B cell (primary cell): ENCODE measurements at regions not wholly inside any gene's neighbourhood (a gene's known extent, or its start where the extent isn't known, plus 50 kb on each side); places are given as distances from the start of the nearest gene placed in this dataset.

Experiments
- ATAC-seq: fragments of 200-7000 bp; cut with Tn5 transposase; one replicate; pipeline ENCODE4 v1.10.0; 2021; ENCODE audit warnings: low read depth, mild to moderate bottlenecking, moderate number of reproducible peaks, moderate library complexity
- CTCF ChIA-PET: fragments of 350-600 bp; sonication (Branson Sonifier 250); formaldehyde crosslinking; loops from one replicate; lab custom pipeline; 2021; ENCODE audit warnings: antibody characterized with exemption, inconsistent platforms; lab: Charles Lee
- POLR2A ChIA-PET: fragments of 350-600 bp; sonication (Branson Sonifier 250); formaldehyde crosslinking; loops from one replicate; lab custom pipeline; 2021; ENCODE audit warnings: antibody characterized with exemption; lab: Charles Lee
- DNase-seq: peaks from one replicate; pipeline ENCODE4 v3.0.0; 2013
- H2AFZ ChIP-seq: 2 replicates; pipeline ENCODE4 v1.6.1; 2012; ENCODE audit warnings: mild to moderate bottlenecking, low read depth, low read length; ENCODE audit not compliant: insufficient read depth, poor library complexity, severe bottlenecking
- H3K27ac ChIP-seq, 2 donors: 1 replicate in 1 of 2; 2 replicates in 1 of 2; pipeline ENCODE4 v1.5.1; 2012 to 2013; ENCODE audit warnings: low read length in 2 of 2, mild to moderate bottlenecking in 2 of 2, moderate library complexity in 1 of 2
- H3K27me3 ChIP-seq, 4 experiments: fragments of 200-600 bp in 1 of 4; sonication (generic) in 1 of 4; replicated peaks in 1 of 4; 1 replicate in 2 of 4; 2 replicates in 2 of 4; pipeline versions ENCODE4 v1.6.1 to v1.7.0; 2013 to 2016; ENCODE audit warnings: low read length in 3 of 4, mild to moderate bottlenecking in 2 of 4, mixed read lengths in 1 of 4, moderate library complexity in 1 of 4; ENCODE audit not compliant: insufficient read depth in 4 of 4, control insufficient read depth in 3 of 4; ENCODE audit errors: control extremely low read depth in 1 of 4
- H3K36me3 ChIP-seq, 2 experiments: replicated peaks in 1 of 2; 1 replicate in 1 of 2; 2 replicates in 1 of 2; pipeline versions ENCODE4 v1.6.1 to v1.7.1; 2013; ENCODE audit warnings: low read length in 1 of 2; ENCODE audit not compliant: insufficient read depth in 2 of 2, control insufficient read depth in 1 of 2; ENCODE audit errors: control extremely low read depth in 1 of 2, extremely low read depth in 1 of 2
- H3K4me1 ChIP-seq, 2 donors: fragments of 200-600 bp in 1 of 2; sonication (generic) in 1 of 2; 1 replicate in 1 of 2; 2 replicates in 1 of 2; pipeline versions ENCODE4 v1.5.1 to v1.6.1; 2013 to 2017; ENCODE audit warnings: low read length in 2 of 2; ENCODE audit not compliant: control insufficient read depth in 2 of 2, insufficient read depth in 2 of 2
- H3K4me2 ChIP-seq: replicated peaks from 2 replicates; pipeline ENCODE3; 2012; ENCODE audit warnings: mild to moderate bottlenecking, low read depth, low read length; ENCODE audit not compliant: poor library complexity, severe bottlenecking
- H3K4me3 ChIP-seq, 5 experiments: fragments of 200-600 bp in 1 of 5; sonication (generic) in 1 of 5; 1 replicate in 3 of 5; 2 replicates in 2 of 5; pipeline versions ENCODE4 v1.5.1 to v1.7.0; 2011 to 2016; ENCODE audit warnings: low read length in 4 of 5, mild to moderate bottlenecking in 4 of 5, low read depth in 2 of 5, control low read depth in 1 of 5, moderate library complexity in 1 of 5; ENCODE audit not compliant: insufficient read depth in 1 of 5; ENCODE audit errors: control extremely low read depth in 1 of 5, extremely low read depth in 1 of 5
- H3K79me2 ChIP-seq: fragments of 200-600 bp; sonication (generic); one replicate; pipeline ENCODE4 v1.6.0; 2016; ENCODE audit warnings: low read length; ENCODE audit not compliant: control insufficient read depth, insufficient read depth
- H3K9ac ChIP-seq: fragments of 200-600 bp; sonication (generic); 2 replicates; pipeline ENCODE4 v1.6.1; 2017; ENCODE audit warnings: mild to moderate bottlenecking, low read length, moderate library complexity
- H3K9me3 ChIP-seq, 3 donors: one replicate each; pipeline versions ENCODE4 v1.6.1 to v1.7.1; 2013; ENCODE audit warnings: low read length in 2 of 3; ENCODE audit not compliant: control insufficient read depth in 2 of 3, insufficient read depth in 1 of 3; ENCODE audit errors: control extremely low read depth in 1 of 3
- H4K20me1 ChIP-seq: 2 replicates; pipeline ENCODE4 v1.6.0; 2012; ENCODE audit warnings: mild to moderate bottlenecking, low read length; ENCODE audit not compliant: insufficient read depth, control insufficient read depth, poor library complexity, severe bottlenecking
- H3K27ac Mint-ChIP-seq: one replicate; pipeline ENCODE4 v1.8.0; 2021; ENCODE audit warnings: mixed read lengths
- H3K27me3 Mint-ChIP-seq: one replicate; pipeline ENCODE4 v1.8.0; 2021; ENCODE audit warnings: mixed read lengths
- H3K4me1 Mint-ChIP-seq: one replicate; pipeline ENCODE4 v1.8.0; 2021; ENCODE audit warnings: mixed read lengths
- H3K4me3 Mint-ChIP-seq: one replicate; pipeline ENCODE4 v1.8.0; 2021; ENCODE audit warnings: mixed read lengths
- H3K9me3 Mint-ChIP-seq: one replicate; pipeline ENCODE4 v1.8.0; 2022; ENCODE audit warnings: mixed read lengths; ENCODE audit not compliant: insufficient read depth
- EZH2 ChIP-seq: IDR thresholded peaks from 2 replicates; pipeline ENCODE4 v1.6.1; 2012; ENCODE audit warnings: borderline replicate concordance, low read depth, mild to moderate bottlenecking, moderate library complexity, low read length; ENCODE audit not compliant: insufficient read depth, poor library complexity, severe bottlenecking
- WGBS: methylation state at CpG from one replicate; pipeline ENCODE4 v1.1.5; 2013; ENCODE audit warnings: missing lambda C conversion rate; ENCODE audit not compliant: insufficient coverage; 5-methylcytosine and 5-hydroxymethylcytosine counted together
- intact Hi-C: fragments of 100-400 bp; cut with micrococcal nuclease; formaldehyde crosslinking; loops from one replicate; pipeline ENCODE4 v1.10.0; 2022
- TF ChIP-seq, protein P1 (sequence below): fragments of 200-600 bp; IDR thresholded peaks from one replicate; pipeline ENCODE4 v1.8.0; 2022; ENCODE audit warnings: antibody characterized with exemption, mild to moderate bottlenecking

DNA sequence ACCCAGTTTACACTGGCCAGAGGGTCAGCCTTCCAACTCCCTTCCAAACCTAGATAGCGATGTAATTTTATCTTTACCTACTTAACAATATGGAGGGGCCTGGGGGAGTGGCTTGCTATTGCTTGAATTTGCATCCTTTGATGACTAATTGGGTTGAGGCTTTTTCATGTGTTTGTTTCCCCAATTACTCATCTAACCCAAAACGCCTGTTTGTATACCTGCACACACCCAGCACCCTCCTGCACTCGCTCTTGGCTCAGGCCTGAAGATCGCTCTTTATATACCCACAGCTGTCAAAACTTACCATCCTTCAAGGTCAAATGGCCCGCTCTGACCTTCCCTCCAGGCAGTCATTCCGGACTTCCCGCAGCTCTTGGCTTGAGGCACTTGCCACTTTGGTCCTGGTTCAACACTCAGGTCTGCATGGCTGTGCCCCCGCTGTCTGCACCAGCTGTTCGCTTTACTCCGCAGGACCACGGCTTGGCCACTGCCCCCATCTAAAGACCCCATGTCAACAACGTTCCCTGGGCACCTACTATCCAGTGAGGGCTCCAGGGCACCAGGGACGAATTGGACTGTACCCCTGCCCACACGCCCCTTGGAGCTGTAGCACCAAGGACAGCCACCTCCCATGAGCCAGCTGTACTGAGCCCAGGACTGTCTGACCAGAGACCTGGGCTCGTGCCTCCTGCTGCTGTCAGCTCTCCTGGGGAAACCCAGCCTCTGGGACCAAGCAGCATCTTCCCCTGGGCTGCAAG is 76.1 kb upstream of the ADAMTS2 start:
- TF ChIP-seq EZH2, result no peak
- TF ChIP-seq, protein P1, sequence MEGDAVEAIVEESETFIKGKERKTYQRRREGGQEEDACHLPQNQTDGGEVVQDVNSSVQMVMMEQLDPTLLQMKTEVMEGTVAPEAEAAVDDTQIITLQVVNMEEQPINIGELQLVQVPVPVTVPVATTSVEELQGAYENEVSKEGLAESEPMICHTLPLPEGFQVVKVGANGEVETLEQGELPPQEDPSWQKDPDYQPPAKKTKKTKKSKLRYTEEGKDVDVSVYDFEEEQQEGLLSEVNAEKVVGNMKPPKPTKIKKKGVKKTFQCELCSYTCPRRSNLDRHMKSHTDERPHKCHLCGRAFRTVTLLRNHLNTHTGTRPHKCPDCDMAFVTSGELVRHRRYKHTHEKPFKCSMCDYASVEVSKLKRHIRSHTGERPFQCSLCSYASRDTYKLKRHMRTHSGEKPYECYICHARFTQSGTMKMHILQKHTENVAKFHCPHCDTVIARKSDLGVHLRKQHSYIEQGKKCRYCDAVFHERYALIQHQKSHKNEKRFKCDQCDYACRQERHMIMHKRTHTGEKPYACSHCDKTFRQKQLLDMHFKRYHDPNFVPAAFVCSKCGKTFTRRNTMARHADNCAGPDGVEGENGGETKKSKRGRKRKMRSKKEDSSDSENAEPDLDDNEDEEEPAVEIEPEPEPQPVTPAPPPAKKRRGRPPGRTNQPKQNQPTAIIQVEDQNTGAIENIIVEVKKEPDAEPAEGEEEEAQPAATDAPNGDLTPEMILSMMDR, result no peak
- Histone ChIP-seq H3K4me3 (no peak overlapping the region), H3K9me3 (no peaks in the 10 kb centered on the region), H3K36me3 (no peaks in the 10 kb centered on the region), H3K9ac (no peak overlapping the region), H3K79me2 (no peaks in the 10 kb centered on the region), H3K4me2 (no peak overlapping the region), H2AFZ (no peak overlapping the region), H4K20me1 (no peaks in the 10 kb centered on the region), H3K27ac (no peak overlapping the region), H3K4me1 (no peaks in the 10 kb centered on the region), H3K27me3 (peaks cover 0 to 4% (median 0%) of the 10 kb centered on the region in 4 experiments)
- ChIA-PET POLR2A (interaction anchor here (0.6 kb wide), 1 partner anchor 110 kb away, joined by 6 read pairs; no protein-coding TSS in a partner anchor), CTCF (no interaction called here)
- no peak overlapping the region for H3K4me3 Mint-ChIP-seq
- peaks cover 12% of the 10 kb centered on the region for H3K27me3 Mint-ChIP-seq
- H3K4me1 Mint-ChIP-seq, result no peaks in the 10 kb centered on the region
- no peaks in the 10 kb centered on the region for H3K9me3 Mint-ChIP-seq
- 78% methylated on average over 14 of the region's 15 CpGs for WGBS
- intact Hi-C loops, result no loop called here
- DNase-seq, result no peak
- no peak overlapping the region for H3K27ac Mint-ChIP-seq
- no peak for ATAC-seq

- CTCF ChIA-PET, result no interaction called here
- no peak for ATAC-seq
- no peak overlapping the region for H3K9ac ChIP-seq
- H3K36me3 ChIP-seq, result no peaks in the 10 kb centered on the region
- TF ChIP-seq, protein P1, result no peak
- no peak for TF ChIP-seq EZH2
- no peak for DNase-seq
- H3K4me1 ChIP-seq, result no peaks in the 10 kb centered on the region
- no peaks in the 10 kb centered on the region for H3K79me2 ChIP-seq
- no peaks in the 10 kb centered on the region for H3K9me3 ChIP-seq
- H3K4me2 ChIP-seq, result no peak overlapping the region
- no peak overlapping the region for H3K4me3 ChIP-seq
- intact Hi-C loops, result no loop called here
- Mint-ChIP-seq H3K4me1 (no peaks in the 10 kb centered on the region), H3K9me3 (no peaks in the 10 kb centered on the region), H3K4me3 (no peak overlapping the region), H3K27ac (no peak overlapping the region), H3K27me3 (peaks cover 12% of the 10 kb centered on the region)
- H3K27me3 ChIP-seq, result peaks cover 0 to 4% (median 0%) of the 10 kb centered on the region in 4 experiments
- WGBS, result 48% methylated on average over 5 of the region's 8 CpGs
- H4K20me1 ChIP-seq, result no peaks in the 10 kb centered on the region
- no peak overlapping the region for H2AFZ ChIP-seq
- no peak overlapping the region for H3K27ac ChIP-seq
- POLR2A ChIA-PET, result no interaction called here
Observed at GRCh38 chr5:179420476-179420875, 75.2 kb upstream of the ADAMTS2 start.
